ENCODE measurements at regions not wholly inside any gene's neighbourhood (a gene's known extent, or its start where the extent isn't known, plus 50 kb on each side); places are given as distances from the start of the nearest gene placed in this dataset.

GRCh38 chr11:104653407-104653806 lies 244.9 kb downstream of the CASP12 start:
- DNase-seq, result no peak
- TF ChIP-seq, protein P1, sequence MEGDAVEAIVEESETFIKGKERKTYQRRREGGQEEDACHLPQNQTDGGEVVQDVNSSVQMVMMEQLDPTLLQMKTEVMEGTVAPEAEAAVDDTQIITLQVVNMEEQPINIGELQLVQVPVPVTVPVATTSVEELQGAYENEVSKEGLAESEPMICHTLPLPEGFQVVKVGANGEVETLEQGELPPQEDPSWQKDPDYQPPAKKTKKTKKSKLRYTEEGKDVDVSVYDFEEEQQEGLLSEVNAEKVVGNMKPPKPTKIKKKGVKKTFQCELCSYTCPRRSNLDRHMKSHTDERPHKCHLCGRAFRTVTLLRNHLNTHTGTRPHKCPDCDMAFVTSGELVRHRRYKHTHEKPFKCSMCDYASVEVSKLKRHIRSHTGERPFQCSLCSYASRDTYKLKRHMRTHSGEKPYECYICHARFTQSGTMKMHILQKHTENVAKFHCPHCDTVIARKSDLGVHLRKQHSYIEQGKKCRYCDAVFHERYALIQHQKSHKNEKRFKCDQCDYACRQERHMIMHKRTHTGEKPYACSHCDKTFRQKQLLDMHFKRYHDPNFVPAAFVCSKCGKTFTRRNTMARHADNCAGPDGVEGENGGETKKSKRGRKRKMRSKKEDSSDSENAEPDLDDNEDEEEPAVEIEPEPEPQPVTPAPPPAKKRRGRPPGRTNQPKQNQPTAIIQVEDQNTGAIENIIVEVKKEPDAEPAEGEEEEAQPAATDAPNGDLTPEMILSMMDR (IDR thresholded peaks at IDR 0.05), result no peak
- Mint-ChIP-seq H3K36me3 (ENCODE audit: low read depth) (no peaks in the 10 kb centered on the region), H3K27ac (no peak overlapping the region), H3K4me1 (ENCODE audit: low read depth) (no peaks in the 10 kb centered on the region), H3K4me3 (peak overlapping the region; percentile 43; the same call in 1 of the 2 replicates), H3K27me3 (ENCODE audit: insufficient read depth) (no peaks in the 10 kb centered on the region), H3K9me3 (peaks cover 11% of the 10 kb centered on the region)

GRCh38 chr11:104652996-104653395 lies 245.3 kb downstream of the CASP12 start:
- Mint-ChIP-seq H3K36me3 (ENCODE audit: low read depth) (no peaks in the 10 kb centered on the region), H3K27ac (no peak overlapping the region), H3K9me3 (peaks cover 11% of the 10 kb centered on the region), H3K4me3 (peak overlapping the region; percentile 43; the same call in 1 of the 2 replicates), H3K4me1 (ENCODE audit: low read depth) (no peaks in the 10 kb centered on the region), H3K27me3 (ENCODE audit: insufficient read depth) (no peaks in the 10 kb centered on the region)
- no peak for DNase-seq
- TF ChIP-seq, protein P1 (IDR thresholded peaks at IDR 0.05), result no peak

- DNase-seq, result no peak
- Mint-ChIP-seq H3K4me3 (no peak overlapping the region), H3K9me3 (peaks cover 11% of the 10 kb centered on the region), H3K4me1 (ENCODE audit: low read depth) (no peaks in the 10 kb centered on the region), H3K36me3 (ENCODE audit: low read depth) (no peaks in the 10 kb centered on the region), H3K27me3 (ENCODE audit: insufficient read depth) (0 out of 2 replicates have a peak, but pooled peaks cover 2% of the 10 kb centered on the region), H3K27ac (no peak overlapping the region)
- TF ChIP-seq, protein P1 (IDR thresholded peaks at IDR 0.05), result no peak
Observed at GRCh38 chr11:104650234-104650633, 248.0 kb downstream of the CASP12 start.

- TF ChIP-seq, protein P1 (IDR thresholded peaks at IDR 0.05), result no peak
- Mint-ChIP-seq H3K27me3 (ENCODE audit: insufficient read depth) (0 out of 2 replicates have a peak, but pooled peaks cover 2% of the 10 kb centered on the region), H3K27ac (no peak overlapping the region), H3K36me3 (ENCODE audit: low read depth) (no peaks in the 10 kb centered on the region), H3K4me1 (ENCODE audit: low read depth) (no peaks in the 10 kb centered on the region), H3K4me3 (no peak overlapping the region), H3K9me3 (peaks cover 11% of the 10 kb centered on the region)
- DNase-seq, result no peak
Observed at GRCh38 chr11:104649002-104649401, 249.3 kb downstream of the CASP12 start.

GRCh38 chr11:104645261-104646222 lies 252.7 kb downstream of the CASP12 start:
- no peak overlapping the region for H3K27ac Mint-ChIP-seq

More at GRCh38 chr11:104645261-104646222, 252.7 kb downstream of the CASP12 start:
- no peak for DNase-seq
- Mint-ChIP-seq H3K27me3 (ENCODE audit: insufficient read depth) (0 out of 2 replicates have a peak, but pooled peaks cover 2% of the 10 kb centered on the region), H3K4me3 (no peak overlapping the region), H3K36me3 (ENCODE audit: low read depth) (no peaks in the 10 kb centered on the region), H3K9me3 (peaks cover 7% of the 10 kb centered on the region), H3K4me1 (ENCODE audit: low read depth) (no peaks in the 10 kb centered on the region)
- TF ChIP-seq, protein P1 (IDR thresholded peaks at IDR 0.05), result no peak
